ENCODE measurements at regions not wholly inside any gene's neighbourhood (a gene's known extent, or its start where the extent isn't known, plus 50 kb on each side); places are given as distances from the start of the nearest gene placed in this dataset.

GRCh38 chr16:86965331-86965730 lies 351.9 kb downstream of the C16orf95 start:
- H3K4me1 ChIP-seq (ENCODE audit: insufficient read depth, low read length), result no peaks in the 10 kb centered on the region
- H3K9me3 ChIP-seq (ENCODE audit: control insufficient read depth in 1 of 2, low read length in 2 of 2), result no peaks in the 10 kb centered on the region
- DNase-seq, result no peak
- Mint-ChIP-seq H3K4me3 (no peak overlapping the region), H3K9me3 (no peaks in the 10 kb centered on the region), H3K4me1 (no peaks in the 10 kb centered on the region), H3K36me3 (no peaks in the 10 kb centered on the region), H3K27ac (no peak overlapping the region), H3K27me3 (peaks cover 2 to 4% of the 10 kb centered on the region in 2 donors)
- ChIA-PET POLR2A (ENCODE audit: partially characterized antibody) (no interaction called here), CTCF (ENCODE audit: partially characterized antibody) (no interaction called here)
- H3K27ac ChIP-seq (ENCODE audit: low read depth, low read length), result no peak overlapping the region
- no peaks in the 10 kb centered on the region for H3K27me3 ChIP-seq (ENCODE audit: insufficient read depth, low read length)
- no peak overlapping the region for H3K4me3 ChIP-seq (ENCODE audit: low read length in 2 of 2)
- H3K36me3 ChIP-seq (ENCODE audit: insufficient read depth, low read length), result no peaks in the 10 kb centered on the region
- intact Hi-C loops (cut with micrococcal nuclease), result no loop called here

GRCh38 chr16:86965840-86966550 lies 351.2 kb downstream of the C16orf95 start:
- Histone ChIP-seq H3K4me1 (ENCODE audit: insufficient read depth, low read length) (no peaks in the 10 kb centered on the region), H3K27me3 (ENCODE audit: insufficient read depth, low read length) (no peaks in the 10 kb centered on the region), H3K27ac (ENCODE audit: low read depth, low read length) (no peak overlapping the region), H3K9me3 (ENCODE audit: control insufficient read depth in 1 of 2, low read length in 2 of 2) (no peaks in the 10 kb centered on the region), H3K36me3 (ENCODE audit: insufficient read depth, low read length) (no peaks in the 10 kb centered on the region), H3K4me3 (ENCODE audit: low read length in 2 of 2) (no peak overlapping the region)
- Mint-ChIP-seq H3K4me1 (no peaks in the 10 kb centered on the region), H3K27ac (no peak overlapping the region), H3K36me3 (no peaks in the 10 kb centered on the region), H3K27me3 (peaks cover 2 to 4% of the 10 kb centered on the region in 2 donors), H3K9me3 (no peaks in the 10 kb centered on the region), H3K4me3 (no peak overlapping the region)
- DNase-seq, result no peak
- intact Hi-C loops (cut with micrococcal nuclease), result no loop called here
- CTCF ChIA-PET (ENCODE audit: partially characterized antibody), result no interaction called here
- POLR2A ChIA-PET (ENCODE audit: partially characterized antibody), result no interaction called here

GRCh38 chr16:86966777-86967176 lies 350.4 kb downstream of the C16orf95 start:
- H3K4me3 Mint-ChIP-seq, result no peak overlapping the region
- no peaks in the 10 kb centered on the region for H3K27me3 ChIP-seq (ENCODE audit: insufficient read depth, low read length)
- DNase-seq, result no peak
- peaks cover 2 to 4% of the 10 kb centered on the region in 2 donors for H3K27me3 Mint-ChIP-seq
- POLR2A ChIA-PET (ENCODE audit: partially characterized antibody), result no interaction called here
- H3K36me3 Mint-ChIP-seq, result no peaks in the 10 kb centered on the region
- H3K27ac ChIP-seq (ENCODE audit: low read depth, low read length), result no peak overlapping the region
- H3K9me3 ChIP-seq (ENCODE audit: control insufficient read depth in 1 of 2, low read length in 2 of 2), result no peaks in the 10 kb centered on the region
- no peak overlapping the region for H3K4me3 ChIP-seq (ENCODE audit: low read length in 2 of 2)
- H3K9me3 Mint-ChIP-seq, result no peaks in the 10 kb centered on the region
- H3K36me3 ChIP-seq (ENCODE audit: insufficient read depth, low read length), result no peaks in the 10 kb centered on the region
- intact Hi-C loops (cut with micrococcal nuclease), result no loop called here
- H3K4me1 Mint-ChIP-seq, result no peaks in the 10 kb centered on the region
- H3K4me1 ChIP-seq (ENCODE audit: insufficient read depth, low read length), result no peaks in the 10 kb centered on the region
- CTCF ChIA-PET (ENCODE audit: partially characterized antibody), result no interaction called here
- H3K27ac Mint-ChIP-seq, result no peak overlapping the region

GRCh38 chr16:86968866-86969265 lies 348.3 kb downstream of the C16orf95 start:
- Mint-ChIP-seq H3K9me3 (peaks cover 0 to 4% (median 0%) of the 10 kb centered on the region in 8 donors), H3K4me1 (no peaks in the 10 kb centered on the region), H3K27ac (no peak overlapping the region), H3K36me3 (no peaks in the 10 kb centered on the region), H3K27me3 (peaks cover 0 to 7% of the 10 kb centered on the region in 2 donors), H3K4me3 (no peak overlapping the region)
- intact Hi-C loops (cut with micrococcal nuclease), result no loop called here
- no peaks in the 10 kb centered on the region for H3K27me3 ChIP-seq (ENCODE audit: insufficient read depth, low read length)
- no peak overlapping the region for H3K4me3 ChIP-seq (ENCODE audit: low read length in 2 of 2)
- no peak overlapping the region for H3K27ac ChIP-seq (ENCODE audit: low read depth, low read length)
- DNase-seq, result no peak
- POLR2A ChIA-PET (ENCODE audit: partially characterized antibody), result no interaction called here
- no peaks in the 10 kb centered on the region for H3K9me3 ChIP-seq (ENCODE audit: control insufficient read depth in 1 of 2, low read length in 2 of 2)
- CTCF ChIA-PET (ENCODE audit: partially characterized antibody), result no interaction called here
- H3K4me1 ChIP-seq (ENCODE audit: insufficient read depth, low read length), result no peaks in the 10 kb centered on the region
- no peaks in the 10 kb centered on the region for H3K36me3 ChIP-seq (ENCODE audit: insufficient read depth, low read length)

DNA sequence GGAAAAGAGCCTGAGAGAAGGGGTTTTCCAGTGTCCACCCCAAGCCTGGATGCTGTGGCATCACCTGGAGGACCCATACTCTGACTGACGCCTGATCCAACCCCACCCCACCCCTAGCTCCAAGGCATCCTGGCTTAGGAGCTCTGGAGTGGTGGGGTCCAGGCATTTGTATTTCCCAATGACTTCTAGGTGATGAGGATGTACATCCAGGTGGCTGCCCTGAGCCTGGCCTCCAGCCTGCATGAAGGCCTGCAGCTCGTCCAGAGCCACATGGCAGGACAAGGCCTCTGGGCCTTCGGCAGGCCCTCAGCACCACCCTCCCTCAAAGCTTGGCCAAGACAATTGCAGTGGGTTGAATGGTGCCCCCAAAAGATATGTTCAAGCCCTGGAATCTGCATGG lies 347.5 kb downstream of the C16orf95 start:
- intact Hi-C loops (cut with micrococcal nuclease), result no loop called here
- DNase-seq, result no peak
- H3K27me3 Mint-ChIP-seq, result peaks cover 0 to 7% of the 10 kb centered on the region in 2 donors
- Histone ChIP-seq H3K4me3 (ENCODE audit: low read length in 2 of 2) (no peak overlapping the region), H3K4me1 (ENCODE audit: insufficient read depth, low read length) (no peaks in the 10 kb centered on the region), H3K27ac (ENCODE audit: low read depth, low read length) (no peak overlapping the region), H3K36me3 (ENCODE audit: insufficient read depth, low read length) (no peaks in the 10 kb centered on the region), H3K9me3 (ENCODE audit: control insufficient read depth in 1 of 2, low read length in 2 of 2) (no peaks in the 10 kb centered on the region), H3K27me3 (ENCODE audit: insufficient read depth, low read length) (no peaks in the 10 kb centered on the region)
- H3K4me3 Mint-ChIP-seq, result no peak overlapping the region
- H3K27ac Mint-ChIP-seq, result no peak overlapping the region
- H3K4me1 Mint-ChIP-seq, result no peaks in the 10 kb centered on the region
- ChIA-PET CTCF (ENCODE audit: partially characterized antibody) (no interaction called here), POLR2A (ENCODE audit: partially characterized antibody) (no interaction called here)
- H3K9me3 Mint-ChIP-seq, result peaks cover 0 to 4% (median 0%) of the 10 kb centered on the region in 8 donors
- H3K36me3 Mint-ChIP-seq, result no peaks in the 10 kb centered on the region

DNA sequence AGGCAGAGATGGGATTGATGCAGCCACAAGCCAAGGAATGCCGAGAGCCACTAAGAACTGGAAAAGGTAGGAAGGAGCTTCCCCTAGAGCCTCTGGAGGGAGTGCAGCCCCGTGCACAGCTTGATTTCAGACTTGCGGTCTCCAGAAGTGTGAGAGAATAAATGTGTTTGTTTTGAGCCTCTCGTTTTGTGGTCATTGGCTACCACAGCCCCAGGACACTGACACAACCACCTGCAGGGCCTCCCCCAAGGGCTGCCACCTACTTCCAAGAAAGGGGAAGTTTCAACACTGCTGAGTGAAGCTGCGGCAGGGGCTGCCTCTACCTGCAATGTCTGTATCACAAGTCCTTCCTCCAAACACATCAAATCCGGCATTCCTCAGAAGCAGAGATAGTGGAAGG lies 346.9 kb downstream of the C16orf95 start:
- CTCF ChIA-PET (ENCODE audit: partially characterized antibody), result no interaction called here
- Histone ChIP-seq H3K9me3 (ENCODE audit: control insufficient read depth in 1 of 2, low read length in 2 of 2) (no peaks in the 10 kb centered on the region), H3K4me3 (ENCODE audit: low read length in 2 of 2) (no peak overlapping the region), H3K4me1 (ENCODE audit: insufficient read depth, low read length) (no peaks in the 10 kb centered on the region), H3K36me3 (ENCODE audit: insufficient read depth, low read length) (no peaks in the 10 kb centered on the region), H3K27me3 (ENCODE audit: insufficient read depth, low read length) (no peaks in the 10 kb centered on the region), H3K27ac (ENCODE audit: low read depth, low read length) (no peak overlapping the region)
- Mint-ChIP-seq H3K4me3 (no peak overlapping the region), H3K27me3 (peaks cover 0 to 7% of the 10 kb centered on the region in 2 donors), H3K4me1 (no peaks in the 10 kb centered on the region), H3K9me3 (peaks cover 0 to 4% (median 0%) of the 10 kb centered on the region in 8 donors), H3K27ac (no peak overlapping the region), H3K36me3 (no peaks in the 10 kb centered on the region)
- POLR2A ChIA-PET (ENCODE audit: partially characterized antibody), result no interaction called here
- no peak for DNase-seq
- intact Hi-C loops (cut with micrococcal nuclease), result no loop called here

DNA sequence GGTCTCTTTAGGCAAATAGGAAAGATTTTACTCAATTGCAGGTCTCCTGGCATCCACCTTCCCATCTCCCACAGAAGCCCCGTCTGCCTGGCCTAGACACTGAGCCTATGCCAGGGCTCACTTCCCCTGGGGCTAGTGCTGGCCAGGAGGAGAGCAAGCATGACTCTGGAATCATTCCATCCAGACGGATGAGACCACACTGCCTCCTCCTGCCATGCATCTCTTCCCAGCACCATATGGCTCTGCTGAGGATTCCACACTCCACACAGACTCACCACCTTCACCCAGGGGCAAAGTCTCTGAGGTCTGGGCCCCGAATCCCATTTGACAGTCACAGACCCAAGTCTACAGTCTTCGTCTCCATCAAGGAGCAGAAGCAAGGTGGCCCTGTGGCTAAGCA lies 346.5 kb downstream of the C16orf95 start:
- no peak overlapping the region for H3K4me3 ChIP-seq (ENCODE audit: low read length in 2 of 2)
- no peak for DNase-seq
- Mint-ChIP-seq H3K9me3 (peaks cover 0 to 4% (median 0%) of the 10 kb centered on the region in 8 donors), H3K4me1 (no peaks in the 10 kb centered on the region), H3K27me3 (peaks cover 0 to 4% of the 10 kb centered on the region in 2 donors), H3K36me3 (no peaks in the 10 kb centered on the region), H3K4me3 (no peak overlapping the region), H3K27ac (no peak overlapping the region)
- ChIA-PET POLR2A (ENCODE audit: partially characterized antibody) (no interaction called here), CTCF (ENCODE audit: partially characterized antibody) (no interaction called here)
- no peaks in the 10 kb centered on the region for H3K36me3 ChIP-seq (ENCODE audit: insufficient read depth, low read length)
- no peaks in the 10 kb centered on the region for H3K27me3 ChIP-seq (ENCODE audit: insufficient read depth, low read length)
- intact Hi-C loops (cut with micrococcal nuclease), result no loop called here
- no peak overlapping the region for H3K27ac ChIP-seq (ENCODE audit: low read depth, low read length)
- H3K9me3 ChIP-seq (ENCODE audit: control insufficient read depth in 1 of 2, low read length in 2 of 2), result no peaks in the 10 kb centered on the region
- H3K4me1 ChIP-seq (ENCODE audit: insufficient read depth, low read length), result no peaks in the 10 kb centered on the region

DNA sequence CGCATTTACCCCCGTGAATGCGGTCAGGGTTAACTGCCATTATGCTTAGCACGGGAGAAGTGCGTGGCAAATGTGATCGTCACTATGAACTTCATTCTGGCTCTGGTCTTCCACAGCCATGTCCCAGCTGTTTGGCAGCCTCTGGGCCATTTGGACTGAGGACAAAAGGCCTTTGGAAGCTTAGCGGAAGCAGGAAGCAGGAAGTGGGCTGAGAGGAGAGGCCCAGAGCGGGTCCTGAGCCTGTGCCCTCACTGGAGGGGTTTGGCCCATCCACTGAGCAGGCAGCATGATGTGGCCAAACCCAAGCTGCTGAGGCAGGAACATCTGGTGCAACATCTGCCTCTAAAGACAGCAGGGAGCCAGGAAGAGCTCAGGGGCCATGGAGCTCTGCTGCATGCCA lies 345.9 kb downstream of the C16orf95 start:
- no peak overlapping the region for H3K4me3 ChIP-seq (ENCODE audit: low read length in 2 of 2)
- no peak overlapping the region for H3K27ac Mint-ChIP-seq
- no peaks in the 10 kb centered on the region for H3K36me3 ChIP-seq (ENCODE audit: insufficient read depth, low read length)
- no peak overlapping the region for H3K4me3 Mint-ChIP-seq
- H3K9me3 ChIP-seq (ENCODE audit: control insufficient read depth in 1 of 2, low read length in 2 of 2), result no peaks in the 10 kb centered on the region
- intact Hi-C loops (cut with micrococcal nuclease), result no loop called here
- no peaks in the 10 kb centered on the region for H3K4me1 Mint-ChIP-seq
- H3K36me3 Mint-ChIP-seq, result no peaks in the 10 kb centered on the region
- POLR2A ChIA-PET (ENCODE audit: partially characterized antibody), result no interaction called here
- CTCF ChIA-PET (ENCODE audit: partially characterized antibody), result no interaction called here
- H3K4me1 ChIP-seq (ENCODE audit: insufficient read depth, low read length), result no peaks in the 10 kb centered on the region
- H3K27me3 ChIP-seq (ENCODE audit: insufficient read depth, low read length), result no peaks in the 10 kb centered on the region
- H3K27ac ChIP-seq (ENCODE audit: low read depth, low read length), result no peak overlapping the region
- H3K9me3 Mint-ChIP-seq, result peaks cover 0 to 4% (median 0%) of the 10 kb centered on the region in 8 donors
- peaks cover 0 to 4% of the 10 kb centered on the region in 2 donors for H3K27me3 Mint-ChIP-seq
- no peak for DNase-seq

All from CD4-positive, alpha-beta memory T cell (primary cell).